ENCODE measurements at regions not wholly inside any gene's neighbourhood (a gene's known extent, or its start where the extent isn't known, plus 50 kb on each side); places are given as distances from the start of the nearest gene placed in this dataset.

GRCh38 chr9:75463871-75464270, 375.6 kb downstream of the OSTF1 start:
- TF ChIP-seq REST (IDR thresholded peaks at IDR 0.05; ENCODE audit: low read depth) (no peak), CREB1 (IDR thresholded peaks at IDR 0.05; ENCODE audit: low read depth) (no peak), TAF1 (IDR thresholded peaks at IDR 0.05; ENCODE audit: low read depth) (no peak), TEAD4 (IDR thresholded peaks at IDR 0.05) (no peak), NFIC (IDR thresholded peaks at IDR 0.05) (no peak), MAX (IDR thresholded peaks at IDR 0.05) (no peak), YY1 (IDR thresholded peaks at IDR 0.05; ENCODE audit: low read depth) (no peak)

- TF ChIP-seq TEAD4 (IDR thresholded peaks at IDR 0.05) = no peak
- no peak for TF ChIP-seq NFIC (IDR thresholded peaks at IDR 0.05)
- no peak for TF ChIP-seq TAF1 (IDR thresholded peaks at IDR 0.05; ENCODE audit: low read depth)
- no peak for TF ChIP-seq EP300 (IDR thresholded peaks at IDR 0.05; ENCODE audit: borderline replicate concordance)
- TF ChIP-seq REST (IDR thresholded peaks at IDR 0.05; ENCODE audit: low read depth) = no peak
- no peak for TF ChIP-seq ZBTB7A (IDR thresholded peaks at IDR 0.05; ENCODE audit: low read depth)
- TF ChIP-seq FOXM1 (IDR thresholded peaks at IDR 0.05; ENCODE audit: borderline replicate concordance, low read depth) = no peak
- TF ChIP-seq EGR1 (IDR thresholded peaks at IDR 0.05) = no peak
- TF ChIP-seq TCF12 (IDR thresholded peaks at IDR 0.05; ENCODE audit: low read depth) = no peak
- no peak for TF ChIP-seq RAD21 (IDR thresholded peaks at IDR 0.05; ENCODE audit: low read depth)
Observed at GRCh38 chr9:75464726-75465125, 376.4 kb downstream of the OSTF1 start.

- no peak for TF ChIP-seq CREB1 (IDR thresholded peaks at IDR 0.05; ENCODE audit: low read depth)
- TF ChIP-seq USF1 (IDR thresholded peaks at IDR 0.05) = no peak
- no peak for TF ChIP-seq TAF1 (IDR thresholded peaks at IDR 0.05; ENCODE audit: low read depth)
- no peak for TF ChIP-seq FOXM1 (IDR thresholded peaks at IDR 0.05; ENCODE audit: borderline replicate concordance, low read depth)
- TF ChIP-seq EGR1 (IDR thresholded peaks at IDR 0.05) = no peak
- TF ChIP-seq EP300 (IDR thresholded peaks at IDR 0.05; ENCODE audit: borderline replicate concordance) = no peak
- no peak for TF ChIP-seq MAX (IDR thresholded peaks at IDR 0.05)
- TF ChIP-seq TCF12 (IDR thresholded peaks at IDR 0.05; ENCODE audit: low read depth) = no peak
- TF ChIP-seq REST (IDR thresholded peaks at IDR 0.05; ENCODE audit: low read depth) = no peak
- no peak for TF ChIP-seq ZBTB7A (IDR thresholded peaks at IDR 0.05; ENCODE audit: low read depth)
- TF ChIP-seq NFIC (IDR thresholded peaks at IDR 0.05) = no peak
- no peak for TF ChIP-seq YY1 (IDR thresholded peaks at IDR 0.05; ENCODE audit: low read depth)
- no peak for TF ChIP-seq TEAD4 (IDR thresholded peaks at IDR 0.05)
- no peak for TF ChIP-seq CEBPB (IDR thresholded peaks at IDR 0.05)
- no peak for TF ChIP-seq RAD21 (IDR thresholded peaks at IDR 0.05; ENCODE audit: low read depth)
Observed at GRCh38 chr9:75467142-75467541, 378.8 kb downstream of the OSTF1 start.

- TF ChIP-seq REST (IDR thresholded peaks at IDR 0.05; ENCODE audit: low read depth) (no peak), EP300 (IDR thresholded peaks at IDR 0.05; ENCODE audit: borderline replicate concordance) (no peak), USF1 (IDR thresholded peaks at IDR 0.05) (no peak), RAD21 (IDR thresholded peaks at IDR 0.05; ENCODE audit: low read depth) (no peak), TAF1 (IDR thresholded peaks at IDR 0.05; ENCODE audit: low read depth) (no peak), TEAD4 (IDR thresholded peaks at IDR 0.05) (no peak), MAX (IDR thresholded peaks at IDR 0.05) (no peak), YY1 (IDR thresholded peaks at IDR 0.05; ENCODE audit: low read depth) (no peak), NFIC (IDR thresholded peaks at IDR 0.05) (no peak), CEBPB (IDR thresholded peaks at IDR 0.05) (no peak), FOXM1 (IDR thresholded peaks at IDR 0.05; ENCODE audit: borderline replicate concordance, low read depth) (no peak), ZBTB7A (IDR thresholded peaks at IDR 0.05; ENCODE audit: low read depth) (no peak), TCF12 (IDR thresholded peaks at IDR 0.05; ENCODE audit: low read depth) (no peak)
Observed at GRCh38 chr9:75471549-75472114, 383.3 kb downstream of the OSTF1 start.

Data from Ishikawa (cell line).